HUES64 (cell line): ENCODE measurements at regions not wholly inside any gene's neighbourhood (a gene's known extent, or its start where the extent isn't known, plus 50 kb on each side); places are given as distances from the start of the nearest gene placed in this dataset.
"Not testable (repeated sequence)": the region's sequence is repeated elsewhere in the genome, so short reads cannot be mapped to it uniquely, and the experiment has no call there.

Source experiments
- H3K27ac ChIP-seq: 2 replicates; pipeline ENCODE4 v1.7.0; 2013; ENCODE audit warnings: low read depth, low read length, inconsistent platforms
- H3K27me3 ChIP-seq: 2 replicates; pipeline ENCODE4 v1.6.1; 2013; ENCODE audit warnings: mild to moderate bottlenecking, low read length; ENCODE audit not compliant: insufficient read depth
- H3K36me3 ChIP-seq: 2 replicates; pipeline ENCODE4 v1.6.1; 2013; ENCODE audit warnings: mild to moderate bottlenecking, low read length; ENCODE audit not compliant: insufficient read depth
- H3K4me1 ChIP-seq: 2 replicates; pipeline ENCODE4 v1.6.1; 2013; ENCODE audit warnings: mild to moderate bottlenecking, low read length, moderate library complexity; ENCODE audit not compliant: insufficient read depth
- H3K4me3 ChIP-seq: 2 replicates; pipeline ENCODE4 v1.5.1; 2013; ENCODE audit warnings: mild to moderate bottlenecking, low read length, moderate library complexity
- H3K9ac ChIP-seq: 2 replicates; pipeline ENCODE4 v1.6.1; 2013; ENCODE audit warnings: mild to moderate bottlenecking, low read depth, low read length
- H3K9me3 ChIP-seq: 2 replicates; pipeline ENCODE4 v1.6.1; 2013; ENCODE audit warnings: low read depth, low read length; ENCODE audit not compliant: insufficient read depth
- WGBS: fragments of 150-250, 120-280 bp; methylation state at CpG from one replicate; pipeline ENCODE4 v1.1.7; 2013; ENCODE audit warnings: missing lambda C conversion rate; 5-methylcytosine and 5-hydroxymethylcytosine counted together

DNA sequence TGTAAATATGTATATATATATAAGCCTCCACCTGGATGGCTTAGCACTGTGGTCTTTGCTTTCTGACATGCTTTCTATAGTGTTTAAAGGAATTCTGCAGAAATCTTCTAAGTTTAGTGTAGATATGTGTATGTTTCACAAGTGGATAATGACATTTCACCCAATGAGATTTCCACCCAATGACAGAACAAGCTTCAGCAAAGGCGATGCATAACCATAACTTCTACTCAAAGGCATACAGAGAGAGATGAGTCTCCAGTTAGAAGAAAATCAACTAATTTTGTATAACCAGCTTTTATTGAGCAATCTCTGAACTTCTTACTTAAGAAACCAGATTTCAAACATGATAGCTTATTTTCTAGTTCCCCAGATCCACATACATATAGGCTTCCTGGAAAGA, 134.0 kb downstream of the DYRK2 start:
- WGBS = 100% methylated on average over 1 of the region's 1 CpG
- Histone ChIP-seq H3K9ac (no peak overlapping the region), H3K36me3 (no peaks in the 10 kb centered on the region), H3K9me3 (no peaks in the 10 kb centered on the region), H3K27me3 (no peaks in the 10 kb centered on the region), H3K4me1 (no peaks in the 10 kb centered on the region), H3K4me3 (no peak overlapping the region), H3K27ac (no peak overlapping the region)

DNA sequence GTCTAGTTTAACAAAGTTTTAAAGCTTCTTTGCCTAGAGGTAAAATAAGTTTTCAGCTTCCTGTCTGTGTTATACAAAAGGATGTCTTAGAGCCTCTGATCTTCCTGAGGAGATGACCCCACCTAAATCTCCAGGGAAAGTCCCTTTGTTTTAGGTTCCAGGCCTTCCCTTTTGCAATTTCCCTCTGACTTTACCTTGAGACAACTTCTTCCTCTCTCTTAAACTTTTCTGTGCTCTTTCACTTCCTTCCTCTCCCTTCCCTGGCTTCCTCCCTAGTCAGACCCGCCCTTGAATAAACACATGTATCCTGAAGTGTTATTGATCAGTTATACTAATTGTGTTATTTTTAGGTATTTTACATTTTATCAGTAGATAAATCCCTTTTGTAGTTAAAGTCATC, 134.8 kb downstream of the DYRK2 start:
- no CpG with 5 or more reads among the region's 1 CpG for WGBS
- Histone ChIP-seq H3K27ac (no peak overlapping the region), H3K9me3 (no peaks in the 10 kb centered on the region), H3K4me1 (no peaks in the 10 kb centered on the region), H3K9ac (no peak overlapping the region), H3K36me3 (no peaks in the 10 kb centered on the region), H3K4me3 (no peak overlapping the region), H3K27me3 (no peaks in the 10 kb centered on the region)

DNA sequence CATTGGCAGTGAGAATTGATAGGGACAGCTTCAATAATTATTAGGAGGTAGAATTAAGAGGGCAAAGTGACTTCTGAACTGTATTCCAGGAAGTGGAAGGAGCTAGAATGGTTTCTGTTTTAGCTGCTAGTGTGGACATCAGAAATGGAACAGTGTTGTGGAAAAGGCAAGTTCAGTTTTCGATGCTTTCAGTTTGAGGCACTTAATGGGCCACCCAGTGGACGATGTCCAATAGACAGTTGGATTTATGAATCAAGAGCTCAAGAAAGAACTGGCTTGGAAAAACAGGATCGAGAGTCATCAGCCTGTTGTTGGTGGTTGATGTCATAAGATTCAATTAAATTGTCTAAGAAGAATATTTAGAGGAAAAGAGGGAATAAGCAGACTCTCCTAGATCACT, 136.3 kb downstream of the DYRK2 start:
- H3K4me3 ChIP-seq = no peak overlapping the region
- no peaks in the 10 kb centered on the region for H3K27me3 ChIP-seq
- no peak overlapping the region for H3K27ac ChIP-seq
- WGBS = 94% methylated on average over 3 of the region's 3 CpGs
- no peak overlapping the region for H3K9ac ChIP-seq
- H3K36me3 ChIP-seq = no peaks in the 10 kb centered on the region
- peaks cover 2% of the 10 kb centered on the region for H3K4me1 ChIP-seq
- H3K9me3 ChIP-seq = no peaks in the 10 kb centered on the region

DNA sequence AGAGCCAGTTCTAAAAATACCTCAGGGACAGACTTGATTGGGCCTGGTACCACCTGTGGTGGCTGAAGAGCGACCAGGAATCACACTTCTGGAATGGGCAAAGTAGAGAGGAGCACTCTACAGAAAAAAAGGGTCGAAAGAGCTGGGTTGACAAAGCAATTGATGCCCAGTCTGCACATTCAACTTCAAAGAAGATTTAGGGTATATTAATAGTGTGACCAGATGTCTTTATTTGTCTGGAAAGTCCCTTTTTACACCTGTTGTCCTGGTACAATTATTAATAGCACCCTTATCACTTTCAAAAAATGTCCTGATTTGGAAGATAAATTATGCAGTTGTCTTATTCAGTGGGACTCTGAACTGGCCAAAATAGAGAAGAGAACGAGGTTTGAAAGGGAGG, 137.5 kb downstream of the DYRK2 start:
- no peak overlapping the region for H3K9ac ChIP-seq
- no peaks in the 10 kb centered on the region for H3K36me3 ChIP-seq
- no peaks in the 10 kb centered on the region for H3K9me3 ChIP-seq
- peaks cover 3% of the 10 kb centered on the region for H3K4me1 ChIP-seq
- H3K27ac ChIP-seq = no peak overlapping the region
- no peaks in the 10 kb centered on the region for H3K27me3 ChIP-seq
- no peak overlapping the region for H3K4me3 ChIP-seq
- 94% methylated on average over 3 of the region's 3 CpGs for WGBS

DNA sequence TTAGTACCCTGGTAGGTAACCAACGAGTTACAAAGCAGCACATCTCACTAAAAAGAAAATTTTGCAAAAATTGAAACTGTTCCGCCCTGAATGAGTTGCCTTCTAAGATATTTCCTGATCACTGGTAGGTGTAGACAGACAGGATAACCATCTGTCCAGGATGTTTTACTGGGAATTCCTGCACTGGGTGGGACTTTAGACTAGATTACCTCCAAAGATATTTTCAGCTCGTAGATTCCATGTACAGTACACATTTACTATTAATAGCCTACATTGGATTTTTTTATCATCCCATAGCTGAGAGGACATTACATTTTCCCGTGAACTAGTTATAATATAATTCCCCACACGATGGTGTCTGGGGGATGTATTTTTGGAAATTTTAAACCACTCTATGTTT, 139.6 kb downstream of the DYRK2 start:
- H3K9ac ChIP-seq = no peak overlapping the region
- H3K27me3 ChIP-seq = no peaks in the 10 kb centered on the region
- H3K36me3 ChIP-seq = no peaks in the 10 kb centered on the region
- WGBS = 92% methylated on average over 3 of the region's 5 CpGs
- no peak overlapping the region for H3K27ac ChIP-seq
- H3K4me3 ChIP-seq = no peak overlapping the region
- H3K4me1 ChIP-seq = peaks cover 3% of the 10 kb centered on the region
- H3K9me3 ChIP-seq = no peaks in the 10 kb centered on the region

DNA sequence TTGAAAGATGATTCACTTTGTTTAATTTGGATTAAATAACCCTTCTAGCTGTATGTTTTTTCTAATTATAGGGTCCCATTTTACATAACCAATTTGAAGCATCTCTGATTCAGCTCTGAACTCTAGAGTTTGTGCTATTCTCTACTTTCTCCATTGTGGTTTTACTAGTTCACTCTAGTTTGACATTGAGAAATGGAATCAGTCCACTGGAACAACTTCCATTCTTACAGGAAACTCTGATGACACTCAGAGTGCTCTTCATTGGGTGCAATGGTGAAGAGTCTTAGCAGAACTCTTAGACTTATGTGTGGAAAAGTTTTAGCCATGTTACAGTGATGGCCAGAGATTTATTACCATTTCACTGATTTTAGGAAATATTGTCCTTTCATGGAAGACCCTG, 140.7 kb downstream of the DYRK2 start:
- no peaks in the 10 kb centered on the region for H3K36me3 ChIP-seq
- H3K9ac ChIP-seq = no peak overlapping the region
- H3K9me3 ChIP-seq = no peaks in the 10 kb centered on the region
- H3K4me1 ChIP-seq = peaks cover 3% of the 10 kb centered on the region
- no peak overlapping the region for H3K27ac ChIP-seq
- no peak overlapping the region for H3K4me3 ChIP-seq
- no peaks in the 10 kb centered on the region for H3K27me3 ChIP-seq

DNA sequence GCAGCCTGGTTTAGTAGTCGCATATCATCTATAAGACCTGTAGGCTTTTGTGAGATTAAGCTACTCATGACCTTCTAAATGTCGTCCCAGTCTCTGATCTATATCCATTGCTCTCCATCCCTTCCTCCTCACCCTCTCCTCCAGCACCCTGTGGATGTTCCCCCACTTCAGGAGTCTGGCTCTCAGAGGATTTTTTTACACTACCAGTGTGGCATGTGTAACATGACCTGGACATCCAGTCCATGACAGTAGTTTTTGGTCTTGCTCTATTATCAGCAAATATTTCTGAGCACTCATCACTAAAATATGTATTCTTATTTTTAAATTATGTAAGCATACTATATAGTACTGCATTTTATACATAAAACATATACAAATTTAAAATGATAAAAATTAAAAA, 142.1 kb downstream of the DYRK2 start:
- WGBS = 96% methylated on average over 2 of the region's 2 CpGs
- Histone ChIP-seq H3K27ac (no peak overlapping the region), H3K4me3 (no peak overlapping the region), H3K36me3 (no peaks in the 10 kb centered on the region), H3K27me3 (no peaks in the 10 kb centered on the region), H3K9ac (no peak overlapping the region), H3K4me1 (peaks cover 3% of the 10 kb centered on the region), H3K9me3 (no peaks in the 10 kb centered on the region)

DNA sequence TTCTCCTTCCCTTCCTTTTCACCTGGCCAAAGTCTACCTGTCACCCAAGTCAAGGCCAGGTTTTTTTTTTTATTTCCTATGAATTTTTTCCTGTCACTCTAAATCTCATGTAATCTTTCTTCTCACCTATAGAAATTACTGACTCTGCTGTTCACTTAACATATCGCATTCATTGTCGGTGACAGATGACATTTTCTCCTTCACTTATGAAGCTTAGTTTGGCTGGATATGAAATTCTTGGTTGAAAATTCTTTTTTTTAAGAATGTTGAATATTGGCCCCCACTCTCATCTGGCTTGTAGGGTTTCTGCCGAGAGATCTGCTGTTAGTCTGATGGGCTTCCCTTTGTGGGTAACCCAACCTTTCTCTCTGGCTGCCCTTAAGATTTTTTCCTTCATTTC, 142.8 kb downstream of the DYRK2 start:
- H3K9me3 ChIP-seq, H3K27ac ChIP-seq, H3K9ac ChIP-seq, H3K36me3 ChIP-seq, H3K4me3 ChIP-seq, H3K27me3 ChIP-seq, H3K4me1 ChIP-seq: not testable (repeated sequence)
- 100% methylated on average over 3 of the region's 3 CpGs for WGBS

DNA sequence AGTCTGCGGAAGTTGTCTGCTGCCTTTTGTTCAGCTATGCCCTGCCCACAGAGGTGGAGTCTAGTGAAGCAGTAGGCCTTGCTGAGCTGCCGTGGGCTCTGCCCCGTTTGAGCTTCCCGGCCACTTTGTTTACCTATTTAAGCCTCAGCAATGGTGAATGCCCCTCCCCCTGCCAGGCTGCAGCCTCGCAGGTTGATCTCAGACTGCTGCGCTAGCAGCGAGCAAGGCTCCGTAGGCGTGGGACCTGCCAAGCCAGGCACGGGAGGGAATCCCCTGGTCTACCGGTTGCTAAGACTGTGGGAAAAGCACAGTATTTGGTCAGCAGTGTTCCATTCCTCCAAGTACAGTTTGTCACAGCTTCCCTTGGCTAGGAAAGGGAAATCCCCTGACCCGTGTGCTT, 143.6 kb downstream of the DYRK2 start:
- Histone ChIP-seq H3K4me3 (no peak overlapping the region), H3K9me3 (no peaks in the 10 kb centered on the region), H3K27ac (no peak overlapping the region), H3K9ac (no peak overlapping the region), H3K4me1 (peaks cover 3% of the 10 kb centered on the region), H3K36me3 (no peaks in the 10 kb centered on the region), H3K27me3 (no peaks in the 10 kb centered on the region)
- 85% methylated on average over 12 of the region's 12 CpGs for WGBS

DNA sequence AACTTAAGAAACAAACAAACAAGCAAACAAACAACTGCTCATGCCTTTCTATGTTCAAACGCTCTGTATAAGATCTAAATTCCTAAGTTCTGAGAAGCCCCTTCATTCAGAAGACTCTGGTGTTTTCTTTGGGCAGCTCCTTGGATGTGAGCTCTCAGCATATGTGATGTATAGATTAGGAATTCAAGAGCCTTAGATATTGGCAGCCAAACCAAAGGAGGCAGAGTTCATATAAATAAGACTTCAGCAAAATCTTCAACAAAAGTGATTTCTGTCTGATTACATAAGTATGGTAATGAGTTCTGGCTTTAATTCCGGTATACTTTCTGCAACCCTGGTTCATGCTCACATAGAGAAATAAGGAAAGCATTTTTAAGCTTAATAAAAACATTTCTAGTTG, 145.6 kb downstream of the DYRK2 start:
- H3K27ac ChIP-seq = no peak overlapping the region
- no peaks in the 10 kb centered on the region for H3K9me3 ChIP-seq
- H3K4me1 ChIP-seq = peaks cover 3% of the 10 kb centered on the region
- WGBS = 83% methylated on average over 1 of the region's 2 CpGs
- no peaks in the 10 kb centered on the region for H3K27me3 ChIP-seq
- H3K36me3 ChIP-seq = no peaks in the 10 kb centered on the region
- H3K4me3 ChIP-seq = no peak overlapping the region
- H3K9ac ChIP-seq = no peak overlapping the region

DNA sequence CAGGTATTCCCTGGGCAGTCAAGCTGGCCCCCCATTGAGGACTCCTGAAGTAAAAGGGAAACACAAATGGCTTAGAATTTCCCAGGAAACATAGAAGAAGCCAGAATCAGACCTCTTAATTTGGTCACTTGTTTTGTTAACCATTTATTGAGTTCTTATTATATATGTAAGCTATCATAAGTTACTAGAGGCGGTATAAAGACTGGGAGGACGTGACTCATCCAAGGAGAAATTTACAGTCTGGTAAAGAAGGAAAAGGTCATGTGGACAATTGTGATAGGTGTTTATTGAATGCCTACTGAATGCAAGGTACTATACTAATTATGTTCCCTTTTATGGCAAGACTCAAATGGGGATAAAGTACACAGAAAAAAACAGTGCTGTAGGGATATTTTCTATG, 146.7 kb downstream of the DYRK2 start:
- 85% methylated on average over 2 of the region's 2 CpGs for WGBS
- Histone ChIP-seq H3K27me3 (no peaks in the 10 kb centered on the region), H3K27ac (no peak overlapping the region), H3K9me3 (no peaks in the 10 kb centered on the region), H3K4me3 (no peak overlapping the region), H3K36me3 (no peaks in the 10 kb centered on the region), H3K4me1 (no peaks in the 10 kb centered on the region; the same call in 1 of the 2 replicates), H3K9ac (no peak overlapping the region)

DNA sequence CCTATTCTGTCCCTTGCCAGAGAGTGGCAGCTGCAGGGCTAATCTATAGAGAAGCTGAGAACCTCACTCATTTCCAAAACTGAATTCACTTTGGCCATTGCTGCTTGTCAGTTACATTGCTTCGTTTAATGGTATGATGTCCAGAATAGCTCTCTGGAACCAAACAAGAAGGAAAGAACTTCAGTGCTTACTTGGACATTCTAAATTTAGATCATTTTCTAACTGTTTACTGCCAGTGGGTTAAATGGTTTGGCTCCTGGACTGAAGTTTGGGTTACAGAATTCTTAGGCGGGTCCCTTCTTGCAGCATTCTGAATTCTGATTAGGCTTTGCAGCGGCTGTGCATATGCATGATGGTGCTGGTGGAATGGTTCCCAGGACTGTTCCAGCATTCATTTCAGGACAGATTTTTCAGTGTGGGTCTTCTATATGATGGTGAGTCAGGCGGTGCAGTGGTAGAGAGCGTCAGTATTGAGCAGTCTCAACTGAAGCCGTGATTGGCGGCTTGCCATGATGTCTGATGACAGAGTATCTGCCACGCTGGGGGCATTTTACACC, 148.7 kb downstream of the DYRK2 start:
- no peak overlapping the region for H3K27ac ChIP-seq
- no peaks in the 10 kb centered on the region for H3K36me3 ChIP-seq
- no peak overlapping the region for H3K9ac ChIP-seq
- H3K4me3 ChIP-seq = no peak overlapping the region
- H3K4me1 ChIP-seq = no peaks in the 10 kb centered on the region; the same call in 1 of the 2 replicates
- WGBS = 93% methylated on average over 7 of the region's 8 CpGs
- no peaks in the 10 kb centered on the region for H3K9me3 ChIP-seq
- no peaks in the 10 kb centered on the region for H3K27me3 ChIP-seq
